Mammary epithelial cell (primary cell): ENCODE measurements at regions not wholly inside any gene's neighbourhood (a gene's known extent, or its start where the extent isn't known, plus 50 kb on each side); places are given as distances from the start of the nearest gene placed in this dataset.

Source experiments
- CTCF ChIP-seq, 2 donors: IDR thresholded peaks in 1 of 2; conservative IDR thresholded peaks in 1 of 2; 2 replicates each; pipeline ENCODE4 v1.5.1; 2011 to 2012; ENCODE audit warnings: inconsistent platforms in 2 of 2, low read length in 2 of 2, mild to moderate bottlenecking in 2 of 2, control low read depth in 1 of 2, low read depth in 1 of 2; ENCODE audit not compliant: insufficient read depth in 1 of 2; ENCODE audit errors: extremely low read depth in 1 of 2
- EZH2 ChIP-seq: IDR thresholded peaks from 2 replicates; pipeline ENCODE4 v1.6.1; 2012; ENCODE audit warnings: low read length, inconsistent platforms, borderline replicate concordance

DNA sequence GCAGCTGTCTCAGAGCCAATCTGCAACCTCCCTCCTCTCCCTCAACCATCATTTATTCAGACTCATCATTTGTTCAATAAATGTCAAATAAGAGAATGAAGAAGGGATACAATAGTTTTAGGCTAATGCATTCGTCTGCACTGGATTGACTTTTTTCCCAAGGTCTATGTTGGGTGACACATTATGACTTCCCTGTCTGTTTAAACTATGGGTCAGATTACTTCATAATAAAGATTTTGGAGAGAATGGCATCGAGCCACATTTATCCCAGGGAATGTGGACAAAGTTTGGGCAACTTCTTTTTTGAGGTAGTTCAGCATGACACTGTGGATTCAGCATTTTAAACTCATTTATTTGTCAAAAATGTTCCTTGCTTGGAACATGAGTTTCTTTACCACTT, 107.4 kb upstream of the ADGRL2 start:
- no peak for TF ChIP-seq CTCF (conservative IDR thresholded peaks at IDR 0.05 in 1 of 2, IDR thresholded peaks at IDR 0.05 in 1 of 2; ENCODE audit: extremely low read depth in 1 of 2, insufficient read depth in 1 of 2, low read depth in 1 of 2, low read length in 2 of 2)
- TF ChIP-seq EZH2: no peak
